ENCODE measurements at regions not wholly inside any gene's neighbourhood (a gene's known extent, or its start where the extent isn't known, plus 50 kb on each side); places are given as distances from the start of the nearest gene placed in this dataset.
A peak's percentile ranks its signal among the peaks of the same experiment; 100 is the strongest.

DNA sequence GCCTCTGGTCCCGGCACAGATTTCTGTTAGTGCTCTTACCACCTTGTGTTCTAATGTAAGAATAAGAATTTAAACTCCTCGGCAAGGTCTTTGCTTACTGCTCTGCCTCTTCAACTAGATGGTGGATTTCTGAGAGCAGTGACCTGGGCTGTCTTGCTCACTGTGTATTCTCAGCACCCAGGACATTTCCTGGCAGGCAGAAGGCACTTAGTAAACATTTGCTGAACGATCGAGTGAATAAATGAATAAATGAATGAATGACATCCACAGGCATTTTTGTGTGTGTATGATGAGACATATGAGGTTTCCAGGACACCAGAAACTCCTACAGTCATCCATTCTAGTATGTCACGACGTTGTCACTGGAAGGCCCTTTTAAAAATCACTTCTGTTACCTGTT lies 143.2 kb downstream of the BOD1 start:
- H3K4me3 ChIP-seq = no peak overlapping the region
- no peak overlapping the region for H3K4me2 ChIP-seq
- 78% methylated on average over 6 of the region's 6 CpGs for WGBS (ENCODE audit: low lambda C conversion rate, missing lambda C conversion rate)
- no peaks in the 10 kb centered on the region for H3K9me2 ChIP-seq (replicated peaks; ENCODE audit: insufficient read depth)
- H3K36me3 ChIP-seq (replicated peaks; ENCODE audit: insufficient read depth, low read depth) = no peaks in the 10 kb centered on the region
- H3K9me3 ChIP-seq (ENCODE audit: low read depth) = no peaks in the 10 kb centered on the region
- H3K27me3 ChIP-seq = no peaks in the 10 kb centered on the region
- no peak for TF ChIP-seq EZH2phosphoT487 (IDR thresholded peaks at IDR 0.05; ENCODE audit: low read depth, severe bottlenecking, unreplicated experiment)
- TF ChIP-seq, protein P1, sequence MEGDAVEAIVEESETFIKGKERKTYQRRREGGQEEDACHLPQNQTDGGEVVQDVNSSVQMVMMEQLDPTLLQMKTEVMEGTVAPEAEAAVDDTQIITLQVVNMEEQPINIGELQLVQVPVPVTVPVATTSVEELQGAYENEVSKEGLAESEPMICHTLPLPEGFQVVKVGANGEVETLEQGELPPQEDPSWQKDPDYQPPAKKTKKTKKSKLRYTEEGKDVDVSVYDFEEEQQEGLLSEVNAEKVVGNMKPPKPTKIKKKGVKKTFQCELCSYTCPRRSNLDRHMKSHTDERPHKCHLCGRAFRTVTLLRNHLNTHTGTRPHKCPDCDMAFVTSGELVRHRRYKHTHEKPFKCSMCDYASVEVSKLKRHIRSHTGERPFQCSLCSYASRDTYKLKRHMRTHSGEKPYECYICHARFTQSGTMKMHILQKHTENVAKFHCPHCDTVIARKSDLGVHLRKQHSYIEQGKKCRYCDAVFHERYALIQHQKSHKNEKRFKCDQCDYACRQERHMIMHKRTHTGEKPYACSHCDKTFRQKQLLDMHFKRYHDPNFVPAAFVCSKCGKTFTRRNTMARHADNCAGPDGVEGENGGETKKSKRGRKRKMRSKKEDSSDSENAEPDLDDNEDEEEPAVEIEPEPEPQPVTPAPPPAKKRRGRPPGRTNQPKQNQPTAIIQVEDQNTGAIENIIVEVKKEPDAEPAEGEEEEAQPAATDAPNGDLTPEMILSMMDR (IDR thresholded peaks at IDR 0.05; ENCODE audit: poor library complexity) = no peak
- TF ChIP-seq EZH2 (IDR thresholded peaks at IDR 0.05; ENCODE audit: borderline replicate concordance) = no peak
- no peaks in the 10 kb centered on the region for H4K20me1 ChIP-seq (ENCODE audit: insufficient read depth, poor library complexity, severe bottlenecking)
- peak overlapping the region; percentile 55 for H3K27ac ChIP-seq
- no peaks in the 10 kb centered on the region for H3K79me2 ChIP-seq
- no peak overlapping the region for H2AFZ ChIP-seq
- H3K4me1 ChIP-seq (ENCODE audit: insufficient read depth) = no peaks in the 10 kb centered on the region
- DNase-seq (ENCODE audit: low spot score) = no peak

DNA sequence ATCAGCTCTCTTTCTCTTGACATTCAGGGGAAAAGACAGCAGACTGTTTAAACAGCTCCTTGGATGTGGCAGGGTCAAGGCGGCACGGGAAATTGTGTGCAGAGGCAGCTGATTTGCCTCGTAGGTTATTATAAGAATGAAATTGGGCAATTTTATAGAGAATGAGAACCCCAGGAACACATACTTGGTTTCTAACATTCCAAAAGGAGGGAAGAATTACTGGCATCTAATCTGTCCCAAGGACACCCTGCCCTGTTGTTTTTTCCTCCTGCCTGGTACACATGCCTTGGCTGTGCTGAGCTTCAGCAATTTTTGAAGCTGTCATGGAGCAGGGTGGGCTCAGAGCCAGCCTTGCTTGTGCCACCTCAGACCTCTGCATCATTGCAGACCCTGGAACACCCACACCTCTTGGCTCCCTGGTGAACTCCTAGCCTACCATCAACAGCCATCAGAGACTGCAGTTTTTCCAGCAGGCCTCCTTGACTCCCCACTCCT lies 143.6 kb downstream of the BOD1 start:
- H3K9me2 ChIP-seq (replicated peaks; ENCODE audit: insufficient read depth) = no peaks in the 10 kb centered on the region
- no peaks in the 10 kb centered on the region for H3K9me3 ChIP-seq (ENCODE audit: low read depth)
- TF ChIP-seq EZH2phosphoT487 (IDR thresholded peaks at IDR 0.05; ENCODE audit: low read depth, severe bottlenecking, unreplicated experiment) (no peak), EZH2 (IDR thresholded peaks at IDR 0.05; ENCODE audit: borderline replicate concordance) (no peak)
- TF ChIP-seq, protein P1 (IDR thresholded peaks at IDR 0.05; ENCODE audit: poor library complexity) = no peak
- WGBS (ENCODE audit: low lambda C conversion rate, missing lambda C conversion rate) = 84% methylated on average over 3 of the region's 3 CpGs
- DNase-seq (ENCODE audit: low spot score) = no peak
- no peak overlapping the region for H2AFZ ChIP-seq
- peak overlapping the region; percentile 55 for H3K27ac ChIP-seq
- no peaks in the 10 kb centered on the region for H3K4me1 ChIP-seq (ENCODE audit: insufficient read depth)
- no peaks in the 10 kb centered on the region for H3K27me3 ChIP-seq
- H3K79me2 ChIP-seq = no peaks in the 10 kb centered on the region
- no peaks in the 10 kb centered on the region for H4K20me1 ChIP-seq (ENCODE audit: insufficient read depth, poor library complexity, severe bottlenecking)
- H3K4me2 ChIP-seq = no peak overlapping the region
- H3K4me3 ChIP-seq = no peak overlapping the region
- no peaks in the 10 kb centered on the region for H3K36me3 ChIP-seq (replicated peaks; ENCODE audit: insufficient read depth, low read depth)

DNA sequence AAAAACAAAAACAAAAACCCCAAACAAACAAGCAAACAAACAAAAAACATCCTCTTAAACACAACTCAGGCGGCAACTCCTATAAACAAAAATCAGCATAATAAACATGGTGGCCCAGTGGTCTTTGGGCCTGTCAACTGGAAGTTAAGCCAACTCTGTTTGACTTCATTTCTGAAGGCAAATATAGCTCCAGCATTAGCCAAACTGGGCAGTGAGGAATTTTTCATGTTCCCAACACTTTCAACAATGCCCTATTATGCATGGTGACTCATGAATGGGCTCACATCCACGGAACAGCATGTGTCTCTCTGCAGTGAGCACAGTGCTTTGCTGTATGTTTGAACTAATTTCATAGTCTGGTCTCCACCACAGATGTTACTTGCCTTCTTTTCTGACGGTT lies 143.9 kb upstream of the STC2 start:
- Histone ChIP-seq H4K20me1 (ENCODE audit: insufficient read depth, poor library complexity, severe bottlenecking) (no peaks in the 10 kb centered on the region), H3K4me2 (no peak overlapping the region), H3K36me3 (replicated peaks; ENCODE audit: insufficient read depth, low read depth) (no peaks in the 10 kb centered on the region), H3K79me2 (no peaks in the 10 kb centered on the region), H3K4me1 (ENCODE audit: insufficient read depth) (no peaks in the 10 kb centered on the region), H3K4me3 (no peak overlapping the region), H2AFZ (no peak overlapping the region), H3K27me3 (no peaks in the 10 kb centered on the region), H3K9me3 (ENCODE audit: low read depth) (no peaks in the 10 kb centered on the region), H3K27ac (peak overlapping the region; percentile 67), H3K9me2 (replicated peaks; ENCODE audit: insufficient read depth) (no peaks in the 10 kb centered on the region)
- 55% methylated on average over 3 of the region's 3 CpGs for WGBS (ENCODE audit: low lambda C conversion rate, missing lambda C conversion rate)
- DNase-seq (ENCODE audit: low spot score) = peak; percentile 53
- no peak for TF ChIP-seq EZH2phosphoT487 (IDR thresholded peaks at IDR 0.05; ENCODE audit: low read depth, severe bottlenecking, unreplicated experiment)

DNA sequence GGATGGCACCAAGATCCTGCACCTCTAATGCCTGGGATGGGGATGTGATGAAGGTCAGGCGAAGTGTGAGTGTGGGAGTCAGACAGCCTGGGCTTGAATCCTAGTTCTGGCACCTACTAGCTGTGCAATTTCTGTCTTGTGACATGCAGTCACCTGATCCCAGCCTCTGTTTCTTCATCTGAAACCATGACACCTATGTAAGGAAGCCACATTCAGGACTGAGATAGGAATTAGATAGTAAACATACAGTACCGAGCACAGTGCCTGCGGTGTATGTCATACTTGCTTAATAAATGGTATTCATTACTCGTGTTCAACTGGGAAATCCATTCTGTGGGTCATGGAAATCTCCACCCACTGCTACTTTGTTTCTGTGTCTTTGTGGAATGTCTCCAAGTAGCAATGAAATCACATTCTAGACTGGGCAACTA lies 140.6 kb upstream of the STC2 start:
- no peaks in the 10 kb centered on the region for H3K27me3 ChIP-seq
- H3K27ac ChIP-seq = no peak overlapping the region
- DNase-seq (ENCODE audit: low spot score) = no peak
- WGBS (ENCODE audit: low lambda C conversion rate, missing lambda C conversion rate) = 85% methylated on average over 4 of the region's 4 CpGs
- no peaks in the 10 kb centered on the region for H3K4me1 ChIP-seq (ENCODE audit: insufficient read depth)
- H3K9me2 ChIP-seq (replicated peaks; ENCODE audit: insufficient read depth) = no peaks in the 10 kb centered on the region
- H3K4me2 ChIP-seq = no peak overlapping the region
- TF ChIP-seq EZH2 (IDR thresholded peaks at IDR 0.05; ENCODE audit: borderline replicate concordance) = no peak
- H3K4me3 ChIP-seq = no peak overlapping the region
- H2AFZ ChIP-seq = no peak overlapping the region
- H3K9me3 ChIP-seq (ENCODE audit: low read depth) = no peaks in the 10 kb centered on the region
- H3K36me3 ChIP-seq (replicated peaks; ENCODE audit: insufficient read depth, low read depth) = no peaks in the 10 kb centered on the region
- no peaks in the 10 kb centered on the region for H3K79me2 ChIP-seq
- no peaks in the 10 kb centered on the region for H4K20me1 ChIP-seq (ENCODE audit: insufficient read depth, poor library complexity, severe bottlenecking)

All from hepatocyte (in vitro differentiated cells).